PFSK-1 (cell line): ENCODE measurements at regions not wholly inside any gene's neighbourhood (a gene's known extent, or its start where the extent isn't known, plus 50 kb on each side); places are given as distances from the start of the nearest gene placed in this dataset.

Experiments used
- FOXP2 ChIP-seq: optimal IDR thresholded peaks from 2 replicates; pipeline ENCODE3; 2011; ENCODE audit warnings: borderline replicate concordance, control low read depth, inconsistent platforms; ENCODE audit not compliant: insufficient read depth; ENCODE audit errors: extremely low read length, extremely low read depth
- POLR2AphosphoS5 ChIP-seq: IDR thresholded peaks from 2 replicates; pipeline ENCODE4 v1.6.1; 2012; ENCODE audit warnings: low read depth, mild to moderate bottlenecking, control low read depth, low read length, moderate library complexity
- SIN3A ChIP-seq: IDR thresholded peaks from 2 replicates; pipeline ENCODE4 v1.6.1; 2012; ENCODE audit warnings: mild to moderate bottlenecking, low read length, moderate library complexity, borderline replicate concordance; ENCODE audit not compliant: insufficient read depth
- TAF1 ChIP-seq: IDR thresholded peaks from 2 replicates; pipeline ENCODE4 v1.6.1; 2012; ENCODE audit warnings: low read length, control low read depth, borderline replicate concordance; ENCODE audit not compliant: insufficient read depth
- TF ChIP-seq, protein P1 (sequence below), 2 experiments: IDR thresholded peaks; 2 replicates each; pipeline versions ENCODE4 v1.6.1 to v1.8.0; 2011 to 2012; ENCODE audit warnings: low read depth in 2 of 2, low read length in 2 of 2, control low read depth in 1 of 2, inconsistent platforms in 1 of 2, mild to moderate bottlenecking in 1 of 2, moderate library complexity in 1 of 2; ENCODE audit not compliant: insufficient read depth in 1 of 2

DNA sequence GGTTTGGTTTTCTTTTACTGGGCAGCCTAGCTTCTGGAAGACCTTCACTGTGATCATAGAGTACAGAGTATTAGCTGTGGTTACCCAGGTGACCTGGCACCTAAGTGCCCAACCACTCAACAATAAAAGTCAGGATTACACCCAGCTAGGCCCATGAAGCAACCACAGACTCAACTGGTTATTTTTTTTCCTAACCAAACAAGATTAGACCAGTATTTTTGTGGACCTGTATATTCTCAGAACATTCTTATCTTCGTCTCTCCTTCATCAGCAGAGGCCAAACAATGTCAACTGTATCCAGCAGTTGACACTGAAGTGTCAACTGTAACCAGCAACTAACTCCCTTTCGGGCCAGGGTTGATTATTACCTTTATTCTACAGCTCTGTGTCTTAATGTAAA lies 289.2 kb upstream of the SLC39A10 start:
- no peak for TF ChIP-seq SIN3A
- TF ChIP-seq POLR2AphosphoS5, result no peak
- TF ChIP-seq, protein P1, sequence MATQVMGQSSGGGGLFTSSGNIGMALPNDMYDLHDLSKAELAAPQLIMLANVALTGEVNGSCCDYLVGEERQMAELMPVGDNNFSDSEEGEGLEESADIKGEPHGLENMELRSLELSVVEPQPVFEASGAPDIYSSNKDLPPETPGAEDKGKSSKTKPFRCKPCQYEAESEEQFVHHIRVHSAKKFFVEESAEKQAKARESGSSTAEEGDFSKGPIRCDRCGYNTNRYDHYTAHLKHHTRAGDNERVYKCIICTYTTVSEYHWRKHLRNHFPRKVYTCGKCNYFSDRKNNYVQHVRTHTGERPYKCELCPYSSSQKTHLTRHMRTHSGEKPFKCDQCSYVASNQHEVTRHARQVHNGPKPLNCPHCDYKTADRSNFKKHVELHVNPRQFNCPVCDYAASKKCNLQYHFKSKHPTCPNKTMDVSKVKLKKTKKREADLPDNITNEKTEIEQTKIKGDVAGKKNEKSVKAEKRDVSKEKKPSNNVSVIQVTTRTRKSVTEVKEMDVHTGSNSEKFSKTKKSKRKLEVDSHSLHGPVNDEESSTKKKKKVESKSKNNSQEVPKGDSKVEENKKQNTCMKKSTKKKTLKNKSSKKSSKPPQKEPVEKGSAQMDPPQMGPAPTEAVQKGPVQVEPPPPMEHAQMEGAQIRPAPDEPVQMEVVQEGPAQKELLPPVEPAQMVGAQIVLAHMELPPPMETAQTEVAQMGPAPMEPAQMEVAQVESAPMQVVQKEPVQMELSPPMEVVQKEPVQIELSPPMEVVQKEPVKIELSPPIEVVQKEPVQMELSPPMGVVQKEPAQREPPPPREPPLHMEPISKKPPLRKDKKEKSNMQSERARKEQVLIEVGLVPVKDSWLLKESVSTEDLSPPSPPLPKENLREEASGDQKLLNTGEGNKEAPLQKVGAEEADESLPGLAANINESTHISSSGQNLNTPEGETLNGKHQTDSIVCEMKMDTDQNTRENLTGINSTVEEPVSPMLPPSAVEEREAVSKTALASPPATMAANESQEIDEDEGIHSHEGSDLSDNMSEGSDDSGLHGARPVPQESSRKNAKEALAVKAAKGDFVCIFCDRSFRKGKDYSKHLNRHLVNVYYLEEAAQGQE (IDR thresholded peaks at IDR 0.05; ENCODE audit: insufficient read depth in 1 of 2, low read depth in 2 of 2, low read length in 2 of 2), result no peak
- no peak for TF ChIP-seq TAF1
- TF ChIP-seq FOXP2, result no peak
